SHP77 (cell line): ENCODE measurements at regions not wholly inside any gene's neighbourhood (a gene's known extent, or its start where the extent isn't known, plus 50 kb on each side); places are given as distances from the start of the nearest gene placed in this dataset.
"Not testable (repeated sequence)": the region's sequence is repeated elsewhere in the genome, so short reads cannot be mapped to it uniquely, and the experiment has no call there.

Experiments
- DNase-seq, 2 experiments: peaks; one replicate each; lab custom pipeline; 2025; lab: John Stamatoyannopoulos, UW

GRCh38 chr14:62409169-62409568 lies 636.1 kb downstream of the KCNH5 start:
- no peak for DNase-seq

- DNase-seq = no peak
Observed at GRCh38 chr14:62409626-62410300, 635.5 kb downstream of the KCNH5 start.

GRCh38 chr14:62420847-62421246 lies 624.4 kb downstream of the KCNH5 start:
- DNase-seq = no peak

GRCh38 chr14:62428429-62429203 lies 616.6 kb downstream of the KCNH5 start:
- no peak for DNase-seq

- no peak for DNase-seq
Observed at GRCh38 chr14:62429683-62430082, 615.6 kb downstream of the KCNH5 start.

- no peak for DNase-seq
Observed at GRCh38 chr14:62431496-62431895, 613.8 kb downstream of the KCNH5 start.

GRCh38 chr14:62432955-62433354 lies 612.3 kb downstream of the KCNH5 start:
- DNase-seq = no peak

GRCh38 chr14:62436261-62436660 lies 609.0 kb downstream of the KCNH5 start:
- no peak for DNase-seq

- no peak for DNase-seq
Observed at GRCh38 chr14:62439210-62439609, 606.0 kb downstream of the KCNH5 start.

- DNase-seq = no peak
Observed at GRCh38 chr14:62443796-62444195, 601.5 kb downstream of the KCNH5 start.

- no peak for DNase-seq
Observed at GRCh38 chr14:62445570-62445969, 599.7 kb downstream of the KCNH5 start.

GRCh38 chr14:62451221-62451620 lies 594.0 kb downstream of the KCNH5 start:
- no peak for DNase-seq

GRCh38 chr14:62453226-62453625 lies 592.0 kb downstream of the KCNH5 start:
- DNase-seq = no peak

- no peak for DNase-seq
Observed at GRCh38 chr14:62455446-62455845, 589.8 kb downstream of the KCNH5 start.

- DNase-seq = no peak
Observed at GRCh38 chr14:62462988-62463387, 582.3 kb downstream of the KCNH5 start.

- no peak for DNase-seq
Observed at GRCh38 chr14:62468946-62469345, 576.3 kb downstream of the KCNH5 start.

- DNase-seq = no peak
Observed at GRCh38 chr14:62470935-62471334, 574.3 kb downstream of the KCNH5 start.

GRCh38 chr14:62491146-62491545 lies 554.1 kb downstream of the KCNH5 start:
- no peak for DNase-seq

GRCh38 chr14:62497708-62498107 lies 547.5 kb downstream of the KCNH5 start:
- DNase-seq = no peak

- no peak for DNase-seq
Observed at GRCh38 chr14:62501021-62501750, 544.1 kb downstream of the KCNH5 start.

- DNase-seq = no peak
Observed at GRCh38 chr14:62505045-62505444, 540.2 kb downstream of the KCNH5 start.

GRCh38 chr14:62521309-62521708 lies 523.9 kb downstream of the KCNH5 start:
- DNase-seq = not testable (repeated sequence)

GRCh38 chr14:62528296-62528695 lies 517.0 kb downstream of the KCNH5 start:
- DNase-seq = no peak
